Mesenchymal stem cell (in vitro differentiated cells and primary cell): ENCODE measurements at regions not wholly inside any gene's neighbourhood (a gene's known extent, or its start where the extent isn't known, plus 50 kb on each side); places are given as distances from the start of the nearest gene placed in this dataset.

ENCODE experiments used
- DNase-seq: peaks from one replicate; pipeline ENCODE4 v3.0.0-alpha.2; 2013
- H2AFZ ChIP-seq: one replicate; pipeline ENCODE4 v1.6.1; 2013; ENCODE audit warnings: low read depth, mild to moderate bottlenecking, control low read depth, inconsistent platforms, low read length, moderate library complexity
- H2AK5ac ChIP-seq: 2 replicates; pipeline ENCODE4 v1.6.1; 2013; ENCODE audit warnings: low read length, moderate library complexity, mild to moderate bottlenecking, inconsistent platforms; ENCODE audit not compliant: severe bottlenecking
- H2BK120ac ChIP-seq: one replicate; pipeline ENCODE4 v1.6.1; 2013; ENCODE audit warnings: low read depth, mild to moderate bottlenecking, inconsistent platforms, low read length, moderate library complexity
- H2BK12ac ChIP-seq, 2 experiments: one replicate each; pipeline ENCODE4 v1.6.1; 2013; ENCODE audit warnings: inconsistent platforms in 2 of 2, low read length in 2 of 2, mild to moderate bottlenecking in 2 of 2, moderate library complexity in 2 of 2, control low read depth in 1 of 2
- H2BK15ac ChIP-seq: one replicate; pipeline ENCODE4 v1.6.1; 2013; ENCODE audit warnings: mild to moderate bottlenecking, low read depth, inconsistent platforms; ENCODE audit not compliant: poor library complexity, severe bottlenecking
- H2BK5ac ChIP-seq: 2 replicates; pipeline ENCODE4 v1.6.1; 2013; ENCODE audit warnings: low read depth, mild to moderate bottlenecking, low read length, control low read depth, inconsistent platforms; ENCODE audit not compliant: poor library complexity, severe bottlenecking
- H3K14ac ChIP-seq, 2 experiments: one replicate each; pipeline ENCODE4 v1.6.1; 2013; ENCODE audit warnings: inconsistent platforms in 2 of 2, low read length in 2 of 2, control low read depth in 1 of 2, mild to moderate bottlenecking in 1 of 2, moderate library complexity in 1 of 2
- H3K18ac ChIP-seq, 2 experiments: one replicate each; pipeline ENCODE4 v1.6.1; 2013; ENCODE audit warnings: inconsistent platforms in 2 of 2, low read length in 2 of 2, control low read depth in 1 of 2, low read depth in 1 of 2, mild to moderate bottlenecking in 1 of 2
- H3K23ac ChIP-seq, 2 experiments: one replicate each; pipeline ENCODE4 v1.6.1; 2013; ENCODE audit warnings: inconsistent platforms in 2 of 2, low read length in 2 of 2, mild to moderate bottlenecking in 2 of 2, moderate library complexity in 2 of 2, control low read depth in 1 of 2
- H3K27ac ChIP-seq: 2 replicates; pipeline ENCODE4 v1.5.1; 2013; ENCODE audit warnings: mild to moderate bottlenecking, moderate library complexity, low read length, control low read depth, inconsistent platforms; ENCODE audit not compliant: poor library complexity, severe bottlenecking
- H3K27me3 ChIP-seq, 2 experiments: 2 replicates each; pipeline versions ENCODE4 v1.6.1 to v1.7.0; 2013; ENCODE audit warnings: low read length in 2 of 2, mild to moderate bottlenecking in 2 of 2, moderate library complexity in 2 of 2, control low read depth in 1 of 2, inconsistent platforms in 1 of 2; ENCODE audit not compliant: control insufficient read depth in 1 of 2, insufficient read depth in 1 of 2
- H3K36me3 ChIP-seq, 2 experiments: 2 replicates each; pipeline versions ENCODE4 v1.6.1 to v1.7.0; 2013; ENCODE audit warnings: low read length in 2 of 2, control low read depth in 1 of 2, inconsistent platforms in 1 of 2, low read depth in 1 of 2, mild to moderate bottlenecking in 1 of 2; ENCODE audit not compliant: insufficient read depth in 2 of 2, control insufficient read depth in 1 of 2
- H3K4ac ChIP-seq, 2 experiments: one replicate each; pipeline ENCODE4 v1.6.1; 2013; ENCODE audit warnings: inconsistent platforms in 2 of 2, low read length in 2 of 2, mild to moderate bottlenecking in 2 of 2, moderate library complexity in 2 of 2, control low read depth in 1 of 2, low read depth in 1 of 2
- H3K4me1 ChIP-seq: 2 replicates; pipeline ENCODE4 v1.6.1; 2013; ENCODE audit warnings: low read depth, low read length, control low read depth; ENCODE audit not compliant: control insufficient read depth, insufficient read depth
- H3K4me2 ChIP-seq: 2 replicates; pipeline ENCODE4 v1.6.1; 2013; ENCODE audit warnings: low read length, mild to moderate bottlenecking, inconsistent platforms; ENCODE audit not compliant: poor library complexity, severe bottlenecking
- H3K4me3 ChIP-seq, 2 experiments: 2 replicates each; pipeline versions ENCODE4 v1.5.1 to v1.7.0; 2013; ENCODE audit warnings: low read length in 2 of 2, mild to moderate bottlenecking in 2 of 2, control low read depth in 1 of 2, low read depth in 1 of 2; ENCODE audit not compliant: insufficient read depth in 1 of 2
- H3K79me1 ChIP-seq: replicated peaks from 2 replicates; pipeline ENCODE4 v1.6.1; 2013; ENCODE audit warnings: mild to moderate bottlenecking, control low read depth, low read length, inconsistent platforms; ENCODE audit not compliant: poor library complexity, severe bottlenecking
- H3K9ac ChIP-seq: 2 replicates; pipeline ENCODE4 v1.7.0; 2013; ENCODE audit warnings: mild to moderate bottlenecking, low read length, moderate library complexity
- H3K9me3 ChIP-seq: 2 replicates; pipeline ENCODE4 v1.7.0; 2013; ENCODE audit warnings: mild to moderate bottlenecking, low read length; ENCODE audit not compliant: control insufficient read depth
- H4K8ac ChIP-seq: one replicate; pipeline ENCODE4 v1.6.1; 2013; ENCODE audit warnings: inconsistent platforms, mild to moderate bottlenecking, low read length, moderate library complexity
- H4K91ac ChIP-seq: one replicate; pipeline ENCODE4 v1.6.1; 2013; ENCODE audit warnings: mild to moderate bottlenecking, low read length, inconsistent platforms
- WGBS: methylation state at CpG from one replicate; pipeline ENCODE4 v1.1.7; 2013; ENCODE audit warnings: mixed read lengths; 5-methylcytosine and 5-hydroxymethylcytosine counted together

- H4K8ac ChIP-seq, result no peak overlapping the region
- H3K9ac ChIP-seq, result no peak overlapping the region
- H3K27me3 ChIP-seq, result no peaks in the 10 kb centered on the region
- no peak overlapping the region for H3K4me3 ChIP-seq
- no peak overlapping the region for H3K4ac ChIP-seq
- H2BK120ac ChIP-seq, result no peak overlapping the region
- H2BK5ac ChIP-seq, result no peak overlapping the region
- H2AFZ ChIP-seq, result no peak overlapping the region
- no peaks in the 10 kb centered on the region for H3K36me3 ChIP-seq
- WGBS, result no CpG with 5 or more reads among the region's 1 CpG
- peaks cover 4% of the 10 kb centered on the region for H3K9me3 ChIP-seq
- no peaks in the 10 kb centered on the region for H3K4me1 ChIP-seq
- H4K91ac ChIP-seq, result no peak overlapping the region
- no peak for DNase-seq
- H3K23ac ChIP-seq, result no peak overlapping the region
- H3K14ac ChIP-seq, result no peak overlapping the region
- H3K79me1 ChIP-seq, result no peaks in the 10 kb centered on the region
- no peak overlapping the region for H2BK12ac ChIP-seq
- no peak overlapping the region for H3K27ac ChIP-seq
- no peak overlapping the region for H3K4me2 ChIP-seq
- no peak overlapping the region for H3K18ac ChIP-seq
- no peak overlapping the region for H2BK15ac ChIP-seq
- no peak overlapping the region for H2AK5ac ChIP-seq
Measured at GRCh38 chr5:114734238-114734637, 372.4 kb downstream of the KCNN2 start.

DNA sequence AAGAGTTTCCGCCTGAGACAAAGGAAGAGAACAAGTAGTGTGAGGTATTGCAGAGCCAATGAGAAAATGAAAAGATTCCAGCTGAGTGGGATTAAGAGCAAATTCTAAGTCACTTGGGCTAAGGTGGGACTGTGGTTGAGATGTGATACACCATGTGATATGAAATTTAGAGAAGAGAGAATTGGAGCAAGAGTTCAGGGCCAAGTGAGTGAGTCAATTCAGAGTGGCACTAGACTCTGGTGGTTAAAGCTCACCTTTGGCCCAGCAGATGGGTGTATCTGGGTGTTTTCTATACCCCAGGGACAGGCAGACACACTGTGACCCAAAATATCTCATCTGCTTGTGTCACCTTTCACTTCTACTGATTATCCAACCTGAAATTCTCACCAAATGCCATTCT is 368.1 kb downstream of the KCNN2 start:
- Histone ChIP-seq H2AK5ac (no peak overlapping the region), H3K4me1 (no peaks in the 10 kb centered on the region), H2BK12ac (no peak overlapping the region), H3K27me3 (no peaks in the 10 kb centered on the region), H3K27ac (no peak overlapping the region), H3K36me3 (no peaks in the 10 kb centered on the region), H3K9me3 (no peaks in the 10 kb centered on the region), H3K79me1 (no peaks in the 10 kb centered on the region), H3K9ac (no peak overlapping the region), H2BK5ac (no peak overlapping the region), H3K14ac (no peak overlapping the region), H3K4me3 (no peak overlapping the region), H4K91ac (no peak overlapping the region), H3K4ac (no peak overlapping the region), H3K23ac (no peak overlapping the region), H2AFZ (no peak overlapping the region), H2BK15ac (no peak overlapping the region), H3K4me2 (no peak overlapping the region), H3K18ac (no peak overlapping the region), H2BK120ac (no peak overlapping the region), H4K8ac (no peak overlapping the region)
- no peak for DNase-seq
- 90% methylated on average over 1 of the region's 1 CpG for WGBS

GRCh38 chr5:114727358-114727757 is 365.5 kb downstream of the KCNN2 start:
- WGBS, result 43% methylated on average over 2 of the region's 3 CpGs
- Histone ChIP-seq H3K27ac (no peak overlapping the region), H3K23ac (no peak overlapping the region), H2AK5ac (no peak overlapping the region), H2BK15ac (no peak overlapping the region), H2BK12ac (no peak overlapping the region), H4K8ac (no peak overlapping the region), H3K36me3 (no peaks in the 10 kb centered on the region), H3K4me3 (no peak overlapping the region), H3K14ac (no peak overlapping the region), H2BK5ac (no peak overlapping the region), H4K91ac (no peak overlapping the region), H2BK120ac (no peak overlapping the region), H3K79me1 (no peaks in the 10 kb centered on the region), H3K9ac (no peak overlapping the region), H3K4me2 (no peak overlapping the region), H3K27me3 (no peaks in the 10 kb centered on the region), H3K18ac (no peak overlapping the region), H2AFZ (no peak overlapping the region), H3K9me3 (peaks cover 5% of the 10 kb centered on the region), H3K4me1 (no peaks in the 10 kb centered on the region), H3K4ac (peak overlapping the region in 1 of 2 experiments; percentile 51)
- no peak for DNase-seq

DNA sequence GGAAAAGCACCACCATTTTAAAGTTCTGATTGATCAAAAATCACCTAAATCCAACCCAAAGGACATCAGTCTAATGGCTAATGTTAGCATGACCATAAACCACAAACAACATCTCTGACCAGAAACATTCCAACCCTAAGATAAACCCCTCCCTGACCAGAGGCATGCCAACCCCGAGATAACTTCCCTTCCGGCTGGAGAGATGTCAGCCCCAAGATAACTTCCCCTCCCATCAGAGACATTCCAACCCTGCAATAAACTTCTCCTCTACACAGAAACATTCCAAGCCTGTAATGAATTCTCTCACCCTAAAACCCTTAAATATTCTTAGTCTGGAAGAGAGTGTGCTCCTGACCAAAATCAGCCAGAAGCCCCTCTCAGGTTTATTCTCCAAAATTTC is 364.3 kb downstream of the KCNN2 start:
- Histone ChIP-seq H2AFZ (no peak overlapping the region), H3K4me3 (no peak overlapping the region), H3K14ac (no peak overlapping the region), H3K27me3 (no peaks in the 10 kb centered on the region), H3K79me1 (no peaks in the 10 kb centered on the region), H3K23ac (no peak overlapping the region), H4K8ac (no peak overlapping the region), H2AK5ac (no peak overlapping the region), H3K27ac (no peak overlapping the region), H2BK120ac (no peak overlapping the region), H3K36me3 (no peaks in the 10 kb centered on the region), H4K91ac (no peak overlapping the region), H3K9me3 (peaks cover 7% of the 10 kb centered on the region), H3K4me2 (no peak overlapping the region), H2BK12ac (no peak overlapping the region), H2BK15ac (no peak overlapping the region), H3K18ac (no peak overlapping the region), H3K4me1 (no peaks in the 10 kb centered on the region), H3K9ac (no peak overlapping the region), H3K4ac (no peak overlapping the region), H2BK5ac (no peak overlapping the region)
- WGBS, result 34% methylated on average over 2 of the region's 2 CpGs
- DNase-seq, result peak; percentile 17
